WTC11 (cell line): ENCODE measurements at regions not wholly inside any gene's neighbourhood (a gene's known extent, or its start where the extent isn't known, plus 50 kb on each side); places are given as distances from the start of the nearest gene placed in this dataset.

Experiments used
- ATAC-seq: fragments of 200-7000 bp; cut with Tn5 transposase; 2 replicates; pipeline ENCODE4 v1.10.0; 2021; ENCODE audit warnings: mild to moderate bottlenecking, moderate library complexity
- CTCF ChIA-PET: fragments of 300-600 bp; sonication (Branson Sonifier 250); formaldehyde crosslinking; loops from one replicate; lab custom pipeline; 2021; ENCODE audit warnings: antibody characterized with exemption; lab: Charles Lee
- POLR2A ChIA-PET: fragments of 350-600 bp; sonication (Branson Sonifier 250); formaldehyde crosslinking; loops from one replicate; lab custom pipeline; 2021; ENCODE audit warnings: antibody characterized with exemption; lab: Charles Lee
- DNase-seq: peaks from one replicate; pipeline ENCODE4 v3.0.0; 2021; ENCODE audit warnings: low spot score
- H3K27ac Mint-ChIP-seq: 2 replicates; pipeline ENCODE4 v1.8.0; 2021; ENCODE audit warnings: mixed read lengths
- H3K27me3 Mint-ChIP-seq: 2 replicates; pipeline ENCODE4 v1.8.0; 2021; ENCODE audit warnings: low read depth, mild to moderate bottlenecking, moderate library complexity, mixed read lengths
- H3K36me3 Mint-ChIP-seq: 2 replicates; pipeline ENCODE4 v1.8.0; 2021; ENCODE audit warnings: mixed read lengths
- H3K4me1 Mint-ChIP-seq: 2 replicates; pipeline ENCODE4 v1.8.0; 2022; ENCODE audit warnings: mixed read lengths
- H3K4me3 Mint-ChIP-seq: 2 replicates; pipeline ENCODE4 v1.8.0; 2021; ENCODE audit warnings: mild to moderate bottlenecking, moderate library complexity, mixed read lengths
- H3K9me3 Mint-ChIP-seq: 2 replicates; pipeline ENCODE4 v1.8.0; 2021; ENCODE audit warnings: mixed read lengths
- ATF1 ChIP-seq: sonication (generic); formaldehyde crosslinking; IDR thresholded peaks from 2 replicates; pipeline ENCODE4 v1.8.1; 2023; ENCODE audit warnings: mild to moderate bottlenecking, moderate library complexity, missing genetic modification reagents
- ETV6 ChIP-seq: sonication (generic); formaldehyde crosslinking; IDR thresholded peaks from 2 replicates; pipeline ENCODE4 v1.8.1; 2022; ENCODE audit warnings: mild to moderate bottlenecking, missing genetic modification reagents
- FOXP1 ChIP-seq: sonication (generic); formaldehyde crosslinking; IDR thresholded peaks from 2 replicates; pipeline ENCODE4 v1.8.0; 2022; ENCODE audit warnings: missing genetic modification reagents, mild to moderate bottlenecking, moderate library complexity, borderline replicate concordance
- GTF2I ChIP-seq: fragments of 250-450 bp; sonication (Bioruptor Pico); conservative IDR thresholded peaks from 2 replicates; pipeline ENCODE4 v1.4.0; 2021; ENCODE audit warnings: mild to moderate bottlenecking
- MYBL2 ChIP-seq: sonication (generic); formaldehyde crosslinking; IDR thresholded peaks from 2 replicates; pipeline ENCODE4 v1.8.1; 2023; ENCODE audit warnings: mild to moderate bottlenecking, moderate library complexity, missing genetic modification reagents
- NFE2L1 ChIP-seq: sonication (generic); formaldehyde crosslinking; IDR thresholded peaks from 2 replicates; pipeline ENCODE4 v1.8.1; 2023; ENCODE audit warnings: missing genetic modification reagents
- NR2C2 ChIP-seq: sonication (generic); formaldehyde crosslinking; IDR thresholded peaks from 2 replicates; pipeline ENCODE4 v1.8.0; 2022; ENCODE audit warnings: mild to moderate bottlenecking, missing genetic modification reagents
- NR3C1 ChIP-seq: sonication (generic); formaldehyde crosslinking; conservative IDR thresholded peaks from 2 replicates; pipeline ENCODE4 v1.8.1; 2023; ENCODE audit warnings: low read depth, mild to moderate bottlenecking, missing genetic modification reagents
- PRRX2 ChIP-seq: fragments of 250-450 bp; sonication (Bioruptor Pico); IDR thresholded peaks from 2 replicates; pipeline ENCODE4 v1.8.0; 2021; ENCODE audit warnings: mild to moderate bottlenecking
- RELA ChIP-seq: sonication (generic); formaldehyde crosslinking; IDR thresholded peaks from 2 replicates; pipeline ENCODE4 v1.8.1; 2022; ENCODE audit warnings: missing genetic modification reagents, mild to moderate bottlenecking, borderline replicate concordance
- SMAD4 ChIP-seq: sonication (generic); formaldehyde crosslinking; IDR thresholded peaks from 2 replicates; pipeline ENCODE4 v1.8.0; 2022; ENCODE audit warnings: mild to moderate bottlenecking, missing genetic modification reagents
- TEAD4 ChIP-seq: sonication (generic); formaldehyde crosslinking; IDR thresholded peaks from 2 replicates; pipeline ENCODE4 v1.8.0; 2022; ENCODE audit warnings: mild to moderate bottlenecking, missing genetic modification reagents
- ZNF232 ChIP-seq: sonication (generic); formaldehyde crosslinking; IDR thresholded peaks from 2 replicates; pipeline ENCODE4 v1.8.0; 2022; ENCODE audit warnings: mild to moderate bottlenecking, missing genetic modification reagents
- ZNF263 ChIP-seq: sonication (generic); formaldehyde crosslinking; IDR thresholded peaks from 2 replicates; pipeline ENCODE4 v1.8.1; 2022; ENCODE audit warnings: low read depth, mild to moderate bottlenecking, moderate library complexity, missing genetic modification reagents
- TF ChIP-seq, protein P1 (sequence below): fragments of 250-450 bp; sonication (Bioruptor Pico); IDR thresholded peaks from 2 replicates; pipeline ENCODE4 v1.8.0; 2021; ENCODE audit warnings: mild to moderate bottlenecking
- TF ChIP-seq, protein P2 (sequence below): fragments of 250-450 bp; sonication (Bioruptor Pico); conservative IDR thresholded peaks from 2 replicates; pipeline ENCODE4 v1.9.0; 2021; ENCODE audit warnings: mild to moderate bottlenecking
- TF ChIP-seq, protein P3 (sequence below): sonication (generic); formaldehyde crosslinking; conservative IDR thresholded peaks from 2 replicates; pipeline ENCODE4 v1.8.1; 2023; ENCODE audit warnings: mild to moderate bottlenecking, low read depth, missing genetic modification reagents, moderate library complexity
- TF ChIP-seq, protein P4 (sequence below): fragments of 250-450 bp; sonication (Bioruptor Pico); IDR thresholded peaks from 2 replicates; pipeline ENCODE4 v1.9.0; 2021; ENCODE audit warnings: mild to moderate bottlenecking
- TF ChIP-seq, protein P5 (sequence below): sonication (generic); formaldehyde crosslinking; IDR thresholded peaks from 2 replicates; pipeline ENCODE4 v1.8.0; 2023; ENCODE audit warnings: mild to moderate bottlenecking, missing genetic modification reagents
- TF ChIP-seq, protein P6 (sequence below): sonication (generic); formaldehyde crosslinking; IDR thresholded peaks from 2 replicates; pipeline ENCODE4 v1.8.0; 2022; ENCODE audit warnings: mild to moderate bottlenecking, missing genetic modification reagents

DNA sequence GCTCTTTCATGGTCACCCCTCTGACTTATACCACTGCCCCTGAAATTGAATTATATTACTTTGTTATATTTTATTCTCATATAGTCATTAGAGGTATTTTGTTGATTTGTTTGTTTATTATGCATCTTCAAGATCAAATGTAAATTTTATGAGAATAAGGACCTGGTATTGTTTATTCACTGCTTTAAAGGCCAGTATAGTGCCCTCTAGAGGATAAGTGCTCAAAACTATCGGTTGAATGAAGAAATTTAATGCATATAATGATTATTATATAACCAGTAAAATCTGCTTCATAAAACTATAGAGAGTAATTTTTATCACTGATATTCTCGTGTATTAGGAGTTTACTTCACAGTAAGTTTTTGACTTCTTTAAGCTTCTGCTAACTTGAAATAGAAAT, 1401.9 kb downstream of the SLITRK1 start:
- H3K27ac Mint-ChIP-seq = no peak overlapping the region
- ChIA-PET POLR2A (no interaction called here), CTCF (no interaction called here)
- H3K9me3 Mint-ChIP-seq = no peaks in the 10 kb centered on the region
- no peaks in the 10 kb centered on the region for H3K4me1 Mint-ChIP-seq
- TF ChIP-seq ZNF232 (CRISPR knock-in tag) (no peak), SMAD4 (CRISPR knock-in tag) (no peak), NR3C1 (no peak), MYBL2 (CRISPR knock-in tag) (no peak), ZNF263 (CRISPR knock-in tag) (no peak), PRRX2 (no peak)
- TF ChIP-seq, protein P1, sequence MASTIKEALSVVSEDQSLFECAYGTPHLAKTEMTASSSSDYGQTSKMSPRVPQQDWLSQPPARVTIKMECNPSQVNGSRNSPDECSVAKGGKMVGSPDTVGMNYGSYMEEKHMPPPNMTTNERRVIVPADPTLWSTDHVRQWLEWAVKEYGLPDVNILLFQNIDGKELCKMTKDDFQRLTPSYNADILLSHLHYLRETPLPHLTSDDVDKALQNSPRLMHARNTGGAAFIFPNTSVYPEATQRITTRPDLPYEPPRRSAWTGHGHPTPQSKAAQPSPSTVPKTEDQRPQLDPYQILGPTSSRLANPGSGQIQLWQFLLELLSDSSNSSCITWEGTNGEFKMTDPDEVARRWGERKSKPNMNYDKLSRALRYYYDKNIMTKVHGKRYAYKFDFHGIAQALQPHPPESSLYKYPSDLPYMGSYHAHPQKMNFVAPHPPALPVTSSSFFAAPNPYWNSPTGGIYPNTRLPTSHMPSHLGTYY (CRISPR knock-in tag) = no peak
- TF ChIP-seq, protein P2, sequence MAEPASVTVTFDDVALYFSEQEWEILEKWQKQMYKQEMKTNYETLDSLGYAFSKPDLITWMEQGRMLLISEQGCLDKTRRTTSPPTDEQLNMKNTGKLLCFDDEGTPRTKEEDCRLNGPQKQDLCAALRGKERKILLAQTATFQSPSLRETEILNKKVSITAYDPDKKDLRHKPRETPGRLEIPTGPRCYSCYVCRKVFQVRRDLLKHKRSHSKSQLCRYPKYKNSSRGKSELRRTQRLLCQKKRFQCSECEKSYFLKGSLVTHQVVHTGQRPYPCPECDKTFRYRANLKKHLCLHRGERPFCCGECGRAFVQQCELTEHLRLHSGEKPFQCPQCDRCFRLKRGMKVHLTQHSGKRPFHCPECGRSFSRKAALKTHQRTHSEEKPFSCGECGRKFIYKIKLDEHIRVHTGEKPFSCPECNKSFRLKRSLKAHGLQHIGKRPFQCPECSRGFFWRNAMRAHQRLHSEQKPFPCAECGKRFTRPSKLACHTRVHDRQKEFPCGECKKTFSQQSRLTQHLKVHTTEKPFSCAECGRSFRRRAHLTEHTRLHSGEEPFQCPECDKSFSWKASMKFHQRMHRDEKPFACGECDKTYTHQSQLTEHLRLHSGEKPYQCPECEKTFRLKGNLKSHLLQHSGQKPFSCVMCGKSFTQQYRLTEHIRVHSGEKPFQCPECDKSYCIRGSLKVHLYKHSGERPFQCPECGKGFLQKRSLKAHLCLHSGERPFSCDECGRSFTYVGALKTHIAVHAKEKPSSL (CRISPR knock-in tag) = no peak
- TF ChIP-seq, protein P3, sequence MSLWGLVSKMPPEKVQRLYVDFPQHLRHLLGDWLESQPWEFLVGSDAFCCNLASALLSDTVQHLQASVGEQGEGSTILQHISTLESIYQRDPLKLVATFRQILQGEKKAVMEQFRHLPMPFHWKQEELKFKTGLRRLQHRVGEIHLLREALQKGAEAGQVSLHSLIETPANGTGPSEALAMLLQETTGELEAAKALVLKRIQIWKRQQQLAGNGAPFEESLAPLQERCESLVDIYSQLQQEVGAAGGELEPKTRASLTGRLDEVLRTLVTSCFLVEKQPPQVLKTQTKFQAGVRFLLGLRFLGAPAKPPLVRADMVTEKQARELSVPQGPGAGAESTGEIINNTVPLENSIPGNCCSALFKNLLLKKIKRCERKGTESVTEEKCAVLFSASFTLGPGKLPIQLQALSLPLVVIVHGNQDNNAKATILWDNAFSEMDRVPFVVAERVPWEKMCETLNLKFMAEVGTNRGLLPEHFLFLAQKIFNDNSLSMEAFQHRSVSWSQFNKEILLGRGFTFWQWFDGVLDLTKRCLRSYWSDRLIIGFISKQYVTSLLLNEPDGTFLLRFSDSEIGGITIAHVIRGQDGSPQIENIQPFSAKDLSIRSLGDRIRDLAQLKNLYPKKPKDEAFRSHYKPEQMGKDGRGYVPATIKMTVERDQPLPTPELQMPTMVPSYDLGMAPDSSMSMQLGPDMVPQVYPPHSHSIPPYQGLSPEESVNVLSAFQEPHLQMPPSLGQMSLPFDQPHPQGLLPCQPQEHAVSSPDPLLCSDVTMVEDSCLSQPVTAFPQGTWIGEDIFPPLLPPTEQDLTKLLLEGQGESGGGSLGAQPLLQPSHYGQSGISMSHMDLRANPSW (CRISPR knock-in tag) = no peak
- TF ChIP-seq, protein P4, sequence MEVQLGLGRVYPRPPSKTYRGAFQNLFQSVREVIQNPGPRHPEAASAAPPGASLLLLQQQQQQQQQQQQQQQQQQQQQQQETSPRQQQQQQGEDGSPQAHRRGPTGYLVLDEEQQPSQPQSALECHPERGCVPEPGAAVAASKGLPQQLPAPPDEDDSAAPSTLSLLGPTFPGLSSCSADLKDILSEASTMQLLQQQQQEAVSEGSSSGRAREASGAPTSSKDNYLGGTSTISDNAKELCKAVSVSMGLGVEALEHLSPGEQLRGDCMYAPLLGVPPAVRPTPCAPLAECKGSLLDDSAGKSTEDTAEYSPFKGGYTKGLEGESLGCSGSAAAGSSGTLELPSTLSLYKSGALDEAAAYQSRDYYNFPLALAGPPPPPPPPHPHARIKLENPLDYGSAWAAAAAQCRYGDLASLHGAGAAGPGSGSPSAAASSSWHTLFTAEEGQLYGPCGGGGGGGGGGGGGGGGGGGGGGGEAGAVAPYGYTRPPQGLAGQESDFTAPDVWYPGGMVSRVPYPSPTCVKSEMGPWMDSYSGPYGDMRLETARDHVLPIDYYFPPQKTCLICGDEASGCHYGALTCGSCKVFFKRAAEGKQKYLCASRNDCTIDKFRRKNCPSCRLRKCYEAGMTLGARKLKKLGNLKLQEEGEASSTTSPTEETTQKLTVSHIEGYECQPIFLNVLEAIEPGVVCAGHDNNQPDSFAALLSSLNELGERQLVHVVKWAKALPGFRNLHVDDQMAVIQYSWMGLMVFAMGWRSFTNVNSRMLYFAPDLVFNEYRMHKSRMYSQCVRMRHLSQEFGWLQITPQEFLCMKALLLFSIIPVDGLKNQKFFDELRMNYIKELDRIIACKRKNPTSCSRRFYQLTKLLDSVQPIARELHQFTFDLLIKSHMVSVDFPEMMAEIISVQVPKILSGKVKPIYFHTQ (CRISPR knock-in tag) = no peak
- H3K27me3 Mint-ChIP-seq = no peaks in the 10 kb centered on the region
- H3K36me3 Mint-ChIP-seq = no peaks in the 10 kb centered on the region
- DNase-seq = no peak
- no peak for ATAC-seq
- H3K4me3 Mint-ChIP-seq = no peak overlapping the region

DNA sequence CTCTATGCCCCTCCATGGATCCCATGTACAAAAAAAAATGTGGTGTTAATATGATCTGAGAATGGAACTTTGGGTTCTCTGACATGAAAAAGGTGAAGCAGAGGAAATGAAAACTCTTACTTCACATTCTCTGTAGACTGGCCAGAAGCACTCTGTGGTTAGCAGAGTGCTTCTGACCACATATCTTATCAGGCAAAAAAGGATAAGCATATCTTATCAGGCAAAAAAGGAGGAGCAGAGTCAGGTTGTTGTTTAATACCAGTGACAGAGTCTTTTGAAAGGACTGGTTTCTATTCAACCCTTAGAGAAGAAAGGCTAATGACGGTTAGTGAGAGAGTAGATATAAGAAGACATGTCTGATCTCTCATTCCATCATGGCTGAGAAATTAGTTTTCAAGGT, 1404.8 kb downstream of the SLITRK1 start:
- POLR2A ChIA-PET = no interaction called here
- no peak for ATAC-seq
- Mint-ChIP-seq H3K4me1 (no peaks in the 10 kb centered on the region), H3K36me3 (no peaks in the 10 kb centered on the region), H3K4me3 (no peak overlapping the region), H3K9me3 (no peaks in the 10 kb centered on the region), H3K27ac (no peak overlapping the region), H3K27me3 (no peaks in the 10 kb centered on the region)
- CTCF ChIA-PET = no interaction called here
- no peak for DNase-seq
- TF ChIP-seq, protein P5, sequence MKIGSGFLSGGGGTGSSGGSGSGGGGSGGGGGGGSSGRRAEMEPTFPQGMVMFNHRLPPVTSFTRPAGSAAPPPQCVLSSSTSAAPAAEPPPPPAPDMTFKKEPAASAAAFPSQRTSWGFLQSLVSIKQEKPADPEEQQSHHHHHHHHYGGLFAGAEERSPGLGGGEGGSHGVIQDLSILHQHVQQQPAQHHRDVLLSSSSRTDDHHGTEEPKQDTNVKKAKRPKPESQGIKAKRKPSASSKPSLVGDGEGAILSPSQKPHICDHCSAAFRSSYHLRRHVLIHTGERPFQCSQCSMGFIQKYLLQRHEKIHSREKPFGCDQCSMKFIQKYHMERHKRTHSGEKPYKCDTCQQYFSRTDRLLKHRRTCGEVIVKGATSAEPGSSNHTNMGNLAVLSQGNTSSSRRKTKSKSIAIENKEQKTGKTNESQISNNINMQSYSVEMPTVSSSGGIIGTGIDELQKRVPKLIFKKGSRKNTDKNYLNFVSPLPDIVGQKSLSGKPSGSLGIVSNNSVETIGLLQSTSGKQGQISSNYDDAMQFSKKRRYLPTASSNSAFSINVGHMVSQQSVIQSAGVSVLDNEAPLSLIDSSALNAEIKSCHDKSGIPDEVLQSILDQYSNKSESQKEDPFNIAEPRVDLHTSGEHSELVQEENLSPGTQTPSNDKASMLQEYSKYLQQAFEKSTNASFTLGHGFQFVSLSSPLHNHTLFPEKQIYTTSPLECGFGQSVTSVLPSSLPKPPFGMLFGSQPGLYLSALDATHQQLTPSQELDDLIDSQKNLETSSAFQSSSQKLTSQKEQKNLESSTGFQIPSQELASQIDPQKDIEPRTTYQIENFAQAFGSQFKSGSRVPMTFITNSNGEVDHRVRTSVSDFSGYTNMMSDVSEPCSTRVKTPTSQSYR = no peak
- no peak for TF ChIP-seq RELA (CRISPR knock-in tag)
- TF ChIP-seq TEAD4 (CRISPR knock-in tag) = no peak
- no peak for TF ChIP-seq FOXP1 (CRISPR knock-in tag)
- TF ChIP-seq, protein P6, sequence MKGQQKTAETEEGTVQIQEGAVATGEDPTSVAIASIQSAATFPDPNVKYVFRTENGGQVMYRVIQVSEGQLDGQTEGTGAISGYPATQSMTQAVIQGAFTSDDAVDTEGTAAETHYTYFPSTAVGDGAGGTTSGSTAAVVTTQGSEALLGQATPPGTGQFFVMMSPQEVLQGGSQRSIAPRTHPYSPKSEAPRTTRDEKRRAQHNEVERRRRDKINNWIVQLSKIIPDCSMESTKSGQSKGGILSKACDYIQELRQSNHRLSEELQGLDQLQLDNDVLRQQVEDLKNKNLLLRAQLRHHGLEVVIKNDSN (CRISPR knock-in tag) = no peak
- no peak for TF ChIP-seq ETV6
- TF ChIP-seq PRRX2 = no peak
- no peak for TF ChIP-seq ATF1
- TF ChIP-seq GTF2I = no peak
- TF ChIP-seq NR2C2 (CRISPR knock-in tag) = no peak
- TF ChIP-seq, protein P4 (CRISPR knock-in tag) = no peak
- TF ChIP-seq NFE2L1 = no peak
